Tibial artery (tissue), 4 donors: ENCODE measurements at regions not wholly inside any gene's neighbourhood (a gene's known extent, or its start where the extent isn't known, plus 50 kb on each side); places are given as distances from the start of the nearest gene placed in this dataset.

Experiments used
- DNase-seq, 2 donors: peaks; one replicate each; pipeline ENCODE4 v3.0.0-alpha.2; 2019
- H3K27ac ChIP-seq, 2 donors: fragments of 200-600 bp; sonication (generic) in 1 of 2; 1 replicate in 1 of 2; 2 replicates in 1 of 2; pipeline ENCODE4 v1.5.1; 2018 to 2019; ENCODE audit warnings: mild to moderate bottlenecking in 1 of 2
- H3K27me3 ChIP-seq, 2 donors: fragments of 200-600 bp; sonication (generic) in 1 of 2; one replicate each; pipeline versions ENCODE4 v1.5.1 to v1.6.0; 2016 to 2019
- H3K36me3 ChIP-seq, 3 donors: fragments of 200-600 bp; sonication (generic) in 2 of 3; one replicate each; pipeline ENCODE4 v1.5.1; 2016 to 2019; ENCODE audit warnings: mild to moderate bottlenecking in 2 of 3
- H3K4me1 ChIP-seq, 4 donors: fragments of 200-600 bp; sonication (generic) in 2 of 4; 1 replicate in 3 of 4; 2 replicates in 1 of 4; pipeline ENCODE4 v1.5.1; 2016 to 2019
- H3K4me3 ChIP-seq, 2 donors: fragments of 200-600 bp; sonication (generic) in 1 of 2; 1 replicate in 1 of 2; 2 replicates in 1 of 2; pipeline ENCODE4 v1.5.1; 2018 to 2019; ENCODE audit warnings: mild to moderate bottlenecking in 2 of 2
- H3K9me3 ChIP-seq, 3 donors: fragments of 200-600 bp; sonication (generic) in 1 of 3; one replicate each; pipeline ENCODE4 v1.5.1; 2016 to 2019
- CTCF ChIP-seq, 2 experiments: fragments of 200-600 bp in 1 of 2; fragments of 450-650 bp in 1 of 2; IDR thresholded peaks; one replicate each; pipeline ENCODE4 v1.5.1; 2017 to 2019; ENCODE audit warnings: antibody characterized with exemption in 2 of 2, mild to moderate bottlenecking in 1 of 2, moderate library complexity in 1 of 2
- intact Hi-C: fragments of 100-400 bp; cut with DNase I; formaldehyde crosslinking; loops from one replicate; pipeline ENCODE4 v1.15.0; 2023; ENCODE audit warnings: low total_unique reads

- intact Hi-C loops: no loop called here
- Histone ChIP-seq H3K36me3 (no peaks in the 10 kb centered on the region), H3K4me3 (no peak overlapping the region), H3K27me3 (no peaks in the 10 kb centered on the region), H3K9me3 (peaks cover 0 to 25% (median 23%) of the 10 kb centered on the region in 3 donors), H3K4me1 (no peaks in the 10 kb centered on the region), H3K27ac (no peak overlapping the region)
- peak in 1 of 2 donors; percentile 6 for DNase-seq
- TF ChIP-seq CTCF (IDR thresholded peaks at IDR 0.05): no peak
Observed at GRCh38 chr2:10514743-10515142, 66.6 kb upstream of the ODC1 start.

- peak in 1 of 2 donors; percentile 12 for DNase-seq
- H3K4me3 ChIP-seq: no peak overlapping the region
- H3K4me1 ChIP-seq: no peaks in the 10 kb centered on the region
- H3K36me3 ChIP-seq: no peaks in the 10 kb centered on the region
- H3K27ac ChIP-seq: no peak overlapping the region
- intact Hi-C loops: no loop called here
- no peak for TF ChIP-seq CTCF (IDR thresholded peaks at IDR 0.05)
- no peaks in the 10 kb centered on the region for H3K27me3 ChIP-seq
- peaks cover 0 to 25% (median 23%) of the 10 kb centered on the region in 3 donors for H3K9me3 ChIP-seq
Observed at GRCh38 chr2:10514273-10514672, 66.1 kb upstream of the ODC1 start.

GRCh38 chr2:10513201-10513600 is 65.1 kb upstream of the ODC1 start:
- Histone ChIP-seq H3K36me3 (no peaks in the 10 kb centered on the region), H3K9me3 (peaks cover 0 to 25% (median 23%) of the 10 kb centered on the region in 3 donors), H3K27me3 (no peaks in the 10 kb centered on the region), H3K4me3 (no peak overlapping the region), H3K27ac (no peak overlapping the region), H3K4me1 (no peaks in the 10 kb centered on the region)
- intact Hi-C loops: no loop called here
- TF ChIP-seq CTCF (IDR thresholded peaks at IDR 0.05): no peak
- DNase-seq: peak in 1 of 2 donors; percentile 25

DNA sequence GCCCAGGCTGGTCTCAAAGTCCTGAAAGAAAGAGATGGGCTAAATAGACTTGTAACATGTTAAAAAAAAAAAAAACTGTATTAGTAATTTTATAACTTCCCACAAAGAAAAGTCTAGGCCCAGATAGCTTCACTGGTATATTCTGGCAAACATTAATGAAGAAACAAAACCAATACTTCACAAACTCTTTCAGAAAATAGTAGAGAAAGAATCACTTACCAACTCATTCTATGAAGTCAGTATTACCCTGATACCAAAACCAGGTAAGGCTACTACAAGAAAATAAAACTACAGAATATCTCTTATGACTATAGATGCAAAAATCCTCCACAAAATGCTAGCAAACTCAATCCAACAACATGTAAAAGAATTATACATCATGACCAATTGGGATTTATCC is 59.9 kb upstream of the ODC1 start:
- no peaks in the 10 kb centered on the region for H3K9me3 ChIP-seq
- intact Hi-C loops: no loop called here
- DNase-seq: no peak
- no peak for TF ChIP-seq CTCF (IDR thresholded peaks at IDR 0.05)
- no peaks in the 10 kb centered on the region for H3K36me3 ChIP-seq
- no peaks in the 10 kb centered on the region for H3K4me1 ChIP-seq
- no peak overlapping the region for H3K4me3 ChIP-seq
- H3K27ac ChIP-seq: no peak overlapping the region
- no peaks in the 10 kb centered on the region for H3K27me3 ChIP-seq

DNA sequence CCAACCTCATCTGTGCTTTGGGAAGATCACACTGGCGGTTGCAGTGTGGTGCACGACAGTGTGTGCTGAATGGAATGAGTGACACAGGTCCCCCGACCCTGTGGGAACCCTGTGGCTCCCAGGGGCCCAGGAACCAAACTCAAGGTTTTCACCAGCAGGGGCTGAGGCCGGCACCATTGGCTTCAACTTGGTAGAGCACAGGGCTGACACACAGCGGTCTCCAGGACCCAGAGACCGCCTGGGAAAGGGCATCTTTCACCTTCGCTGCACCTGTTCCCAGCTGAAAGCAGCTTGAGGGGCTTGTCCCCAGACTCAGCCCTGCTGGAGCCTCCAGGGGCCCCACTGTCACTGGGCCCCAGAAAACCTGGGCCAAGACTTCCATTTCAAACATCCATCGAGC is 59.0 kb upstream of the ODC1 start:
- H3K27me3 ChIP-seq: peaks cover 0 to 5% of the 10 kb centered on the region in 2 donors
- peak in 1 of 2 donors; percentile 25 for DNase-seq
- no peaks in the 10 kb centered on the region for H3K9me3 ChIP-seq
- TF ChIP-seq CTCF (IDR thresholded peaks at IDR 0.05): no peak
- H3K27ac ChIP-seq: no peak overlapping the region
- H3K4me3 ChIP-seq: no peak overlapping the region
- intact Hi-C loops: no loop called here
- no peaks in the 10 kb centered on the region for H3K36me3 ChIP-seq
- no peaks in the 10 kb centered on the region for H3K4me1 ChIP-seq
